ENCODE measurements at regions not wholly inside any gene's neighbourhood (a gene's known extent, or its start where the extent isn't known, plus 50 kb on each side); places are given as distances from the start of the nearest gene placed in this dataset.
"Not testable (repeated sequence)": the region's sequence is repeated elsewhere in the genome, so short reads cannot be mapped to it uniquely, and the experiment has no call there.

DNA sequence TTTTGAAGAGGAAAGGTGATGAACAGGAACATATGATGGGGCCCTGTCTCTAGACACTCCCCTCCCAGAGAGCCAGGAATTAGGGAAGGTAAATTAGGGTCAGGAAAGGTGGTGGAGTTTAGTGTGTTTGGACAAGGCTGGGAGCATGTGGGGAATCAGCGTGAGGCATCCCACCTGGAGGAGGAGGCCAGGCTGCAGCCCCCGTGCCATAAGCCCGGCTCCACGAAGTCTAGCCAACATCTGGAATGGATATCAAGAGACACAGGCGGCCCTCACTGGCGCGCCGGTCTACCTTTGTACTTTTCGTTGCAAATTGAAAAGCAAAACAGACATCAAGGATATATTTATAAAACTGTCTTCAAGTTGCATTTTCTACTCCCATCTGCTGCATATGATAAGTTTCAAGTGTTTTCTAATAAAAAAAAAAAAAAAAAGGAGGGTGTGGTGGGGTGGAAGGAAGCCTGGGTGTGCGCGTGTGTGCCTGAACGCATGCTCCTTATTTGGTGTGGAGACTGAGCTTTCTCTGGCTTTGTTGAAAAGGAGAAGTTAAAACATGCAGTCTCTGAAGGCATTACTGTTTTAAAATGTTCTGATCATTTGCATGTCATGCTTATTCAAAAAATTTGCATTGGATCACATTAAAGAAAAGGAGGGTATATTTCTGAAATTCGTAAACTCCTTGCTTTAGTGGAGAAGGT lies 546.7 kb upstream of the ID2 start:
- peak; percentile 96 for DNase-seq

DNA sequence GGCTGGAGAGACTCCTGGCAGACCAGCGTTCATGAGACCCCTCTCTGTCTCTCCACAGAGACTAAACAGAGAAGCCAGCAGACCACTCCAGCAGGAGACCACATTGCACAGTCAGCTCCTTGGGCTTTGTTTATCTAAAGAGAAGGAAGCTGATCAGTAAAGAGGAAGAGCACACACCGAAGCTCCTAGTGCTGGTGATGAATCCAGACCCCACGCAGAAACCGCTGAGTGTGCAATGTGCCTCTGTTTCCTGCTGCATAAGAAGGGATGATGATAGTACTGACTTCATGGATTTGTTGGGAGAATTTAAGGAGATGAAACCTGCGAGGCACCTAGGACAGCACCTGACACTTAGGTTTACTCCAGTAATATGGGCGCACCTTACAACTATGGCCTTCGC lies 544.1 kb upstream of the ID2 start:
- DNase-seq, result no peak

DNA sequence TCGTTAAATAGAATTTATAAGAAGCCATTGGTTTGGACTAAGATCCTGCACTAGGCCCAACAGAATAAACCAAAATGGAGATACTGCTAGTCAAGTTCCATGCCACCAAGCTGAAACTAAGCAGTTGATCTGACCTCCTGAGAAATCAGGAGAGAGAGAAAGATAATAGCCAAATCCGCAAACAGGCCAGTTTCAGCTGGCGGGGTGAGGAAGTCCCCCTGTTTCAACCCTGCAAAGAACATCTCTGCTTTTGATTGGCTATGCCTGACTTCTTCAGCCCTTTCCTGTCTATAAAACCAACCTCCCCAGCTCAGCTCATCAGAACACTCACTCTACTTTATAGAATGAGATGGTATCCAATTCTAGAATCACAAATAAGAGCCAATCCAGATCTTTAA lies 543.3 kb upstream of the ID2 start:
- no peak for DNase-seq

- DNase-seq, result no peak
Observed at GRCh38 chr2:8138923-8139667, 542.8 kb upstream of the ID2 start.

DNA sequence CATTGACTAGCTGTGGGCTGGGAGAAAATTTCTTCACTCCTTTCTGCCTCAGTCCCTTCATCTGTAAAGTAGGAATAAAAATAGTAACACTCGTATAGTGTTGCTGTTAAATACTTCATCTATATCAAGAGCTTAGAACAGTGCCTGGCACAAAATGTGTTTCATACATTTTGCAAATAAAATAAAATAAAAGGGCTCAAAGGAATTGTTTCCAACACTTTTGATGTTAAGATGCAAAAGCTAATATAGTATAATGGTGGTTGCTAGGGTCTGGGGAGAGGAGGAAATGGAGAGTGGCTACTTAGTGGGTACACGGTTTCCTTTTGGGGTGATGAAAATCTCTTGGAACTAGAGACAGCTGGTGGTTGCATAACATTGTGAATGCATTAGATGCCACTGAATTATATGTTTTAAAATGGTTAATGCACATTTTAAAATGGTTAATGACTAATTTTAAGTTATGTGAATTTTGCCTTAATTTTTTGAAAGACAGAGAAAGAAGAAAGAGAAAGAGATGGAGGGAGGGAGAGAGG lies 542.1 kb upstream of the ID2 start:
- no peak for DNase-seq

GRCh38 chr2:8141079-8141707 lies 540.7 kb upstream of the ID2 start:
- no peak for DNase-seq

GRCh38 chr2:8141780-8142179 lies 540.1 kb upstream of the ID2 start:
- DNase-seq, result no peak

GRCh38 chr2:8142461-8142860 lies 539.4 kb upstream of the ID2 start:
- DNase-seq, result no peak

DNA sequence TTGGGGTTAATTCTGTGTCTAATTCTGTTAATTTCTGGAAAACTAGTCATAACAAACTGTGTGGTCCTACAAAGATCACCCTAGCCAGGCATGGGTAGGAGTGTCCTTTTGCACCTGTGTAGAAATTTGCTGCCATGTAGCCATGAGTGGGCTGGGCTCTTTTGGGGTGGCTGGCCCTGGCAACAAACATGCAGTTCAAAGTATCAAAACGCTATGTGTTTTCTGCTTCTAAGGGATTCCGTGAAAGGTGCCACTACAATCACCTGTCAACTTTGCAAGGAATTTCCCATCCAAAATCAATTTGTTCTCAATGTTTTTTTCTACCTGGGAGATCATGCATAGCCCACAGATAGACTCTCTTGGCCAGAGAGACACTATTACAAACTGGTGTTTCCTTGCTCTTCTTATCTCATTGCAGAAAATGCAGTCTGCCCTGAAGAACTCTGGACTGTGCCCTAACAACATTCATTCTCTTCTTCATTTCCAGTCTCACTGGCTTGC lies 537.7 kb upstream of the ID2 start:
- DNase-seq, result no peak

DNA sequence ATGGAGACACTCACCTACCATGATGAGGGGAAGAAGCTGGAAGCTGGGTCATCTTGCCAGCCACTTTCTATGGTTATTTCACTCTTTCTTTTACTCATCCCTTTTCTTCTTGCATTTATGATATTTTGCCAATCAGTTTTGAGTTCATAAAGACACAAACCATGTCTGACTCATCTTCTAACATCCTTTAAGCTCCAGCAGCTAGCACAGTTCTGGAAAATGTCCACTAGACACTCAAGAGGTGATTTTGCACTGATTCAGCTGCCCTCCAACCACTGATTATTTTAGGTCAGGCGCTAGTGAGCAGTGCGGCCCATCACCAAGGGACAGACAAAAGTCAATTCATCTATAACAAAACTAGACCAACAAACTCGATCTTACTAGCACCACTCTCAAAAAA lies 537.1 kb upstream of the ID2 start:
- DNase-seq, result no peak

DNA sequence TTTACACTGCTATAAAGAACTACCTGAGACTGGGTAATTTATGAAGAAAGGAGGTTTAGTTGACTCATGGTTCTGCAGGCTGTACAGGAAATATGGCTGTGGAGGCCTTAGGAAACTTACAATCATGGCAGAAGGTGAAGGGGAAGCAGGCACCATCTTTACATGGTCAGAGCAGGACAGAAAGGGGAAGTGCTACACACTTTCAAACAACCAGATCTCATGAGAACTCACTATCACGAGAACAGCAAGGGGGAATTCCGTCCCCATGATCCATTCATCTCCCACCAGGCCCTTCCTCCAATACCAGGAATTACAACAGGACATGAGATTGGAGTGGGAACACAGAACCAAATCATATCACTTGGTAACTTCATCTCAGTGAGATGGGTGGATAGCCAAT lies 536.5 kb upstream of the ID2 start:
- not testable (repeated sequence) for DNase-seq

DNA sequence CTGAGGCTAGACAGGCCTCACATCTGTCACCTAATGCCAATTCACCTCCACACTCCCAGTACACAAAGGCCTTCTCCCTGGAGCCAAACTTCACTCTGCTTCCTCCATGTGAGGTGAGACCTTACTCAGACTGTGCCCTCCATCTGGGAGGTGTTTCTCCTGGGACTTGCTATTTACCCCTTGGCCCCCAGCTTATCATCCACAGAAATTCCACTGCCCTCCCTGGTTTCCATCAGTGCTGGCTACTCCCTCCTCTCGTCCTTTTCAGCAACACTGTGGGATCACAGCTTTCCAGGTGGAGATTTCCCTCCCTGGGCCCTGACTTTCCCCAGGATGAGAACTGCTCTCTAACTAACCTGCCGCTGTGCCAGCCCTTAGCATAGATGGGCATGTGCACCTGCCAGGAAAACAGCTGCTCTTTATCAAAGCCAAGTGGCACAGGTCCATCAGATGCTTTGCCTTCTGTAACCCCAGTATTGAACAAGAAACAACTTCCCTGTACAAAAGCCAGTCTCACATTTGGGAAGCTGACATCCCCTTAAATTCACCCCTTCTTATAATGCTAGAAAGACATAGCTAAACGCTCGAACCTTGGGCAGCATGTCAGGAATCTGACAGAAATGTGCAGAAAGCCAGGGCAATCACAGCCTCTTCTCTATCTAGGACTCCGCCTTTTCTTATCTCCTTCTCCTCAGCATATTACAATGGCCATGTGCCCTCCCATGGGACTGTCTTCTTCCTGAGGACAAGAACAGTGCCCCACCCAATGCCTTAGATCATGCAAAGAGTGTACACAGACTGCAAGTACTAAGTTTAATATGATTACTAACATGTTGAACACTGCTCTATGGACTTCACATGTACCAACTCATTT lies 535.5 kb upstream of the ID2 start:
- no peak for DNase-seq

DNA sequence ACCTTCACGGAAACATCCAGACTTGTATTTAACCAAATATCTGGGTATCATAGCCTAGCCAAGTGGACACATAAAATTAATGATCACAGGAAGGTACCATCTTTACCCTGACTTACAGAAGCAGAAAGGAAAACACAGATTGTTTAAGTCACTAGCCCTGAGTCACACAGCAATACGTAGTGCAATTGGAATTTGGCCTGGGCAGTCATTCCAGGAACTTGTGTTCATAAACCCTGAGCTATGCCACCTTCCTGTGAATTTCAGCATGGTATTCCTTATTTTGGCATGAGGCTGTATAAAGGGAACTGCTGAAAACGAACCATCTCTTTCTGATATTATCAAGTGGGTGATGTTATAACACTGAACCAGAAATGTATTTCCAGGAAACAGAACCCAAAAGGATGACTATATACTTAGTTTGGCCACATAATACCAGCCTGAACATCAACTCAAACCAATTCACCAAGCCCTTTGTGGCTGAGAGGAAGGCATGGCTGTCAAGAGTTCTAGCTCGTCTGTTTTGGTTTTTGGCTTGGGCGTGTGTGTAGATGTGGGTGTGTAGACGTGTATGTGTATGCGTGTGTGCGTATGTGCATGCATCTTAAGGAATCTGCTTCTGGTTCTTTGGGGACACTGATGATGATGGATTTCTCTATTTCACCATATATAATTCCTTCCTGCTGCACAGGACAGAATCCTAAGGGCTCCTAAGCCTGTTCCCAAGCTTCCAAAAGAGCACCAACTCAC lies 533.4 kb upstream of the ID2 start:
- no peak for DNase-seq

GRCh38 chr2:8149007-8149405 lies 532.9 kb upstream of the ID2 start:
- DNase-seq, result no peak

DNA sequence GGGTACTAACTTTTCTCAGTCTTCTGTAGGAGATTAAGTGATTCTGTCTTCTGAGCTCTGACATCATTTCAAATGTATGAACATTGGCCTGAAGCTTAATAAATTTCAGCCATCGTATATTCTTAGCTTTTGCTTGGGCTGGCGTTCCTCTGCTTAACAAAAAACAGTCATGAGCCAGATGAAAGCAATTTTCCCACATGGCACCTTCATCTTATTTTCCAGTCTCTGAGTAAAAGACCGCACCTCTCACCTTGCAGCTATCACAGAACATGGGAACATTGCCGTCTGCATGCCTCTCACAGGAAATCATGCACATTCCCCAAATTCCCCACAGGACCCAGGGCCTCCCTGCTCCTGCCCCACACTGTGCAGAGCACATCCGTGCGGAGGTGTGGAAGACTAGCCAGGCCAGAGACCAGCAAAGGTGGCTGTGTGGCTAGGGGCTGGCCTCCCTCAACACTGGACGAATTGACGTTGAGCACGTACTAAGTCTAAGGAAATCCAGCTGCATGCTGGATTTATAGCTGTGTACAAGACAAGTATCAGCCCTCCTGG lies 531.8 kb upstream of the ID2 start:
- DNase-seq, result no peak

DNA sequence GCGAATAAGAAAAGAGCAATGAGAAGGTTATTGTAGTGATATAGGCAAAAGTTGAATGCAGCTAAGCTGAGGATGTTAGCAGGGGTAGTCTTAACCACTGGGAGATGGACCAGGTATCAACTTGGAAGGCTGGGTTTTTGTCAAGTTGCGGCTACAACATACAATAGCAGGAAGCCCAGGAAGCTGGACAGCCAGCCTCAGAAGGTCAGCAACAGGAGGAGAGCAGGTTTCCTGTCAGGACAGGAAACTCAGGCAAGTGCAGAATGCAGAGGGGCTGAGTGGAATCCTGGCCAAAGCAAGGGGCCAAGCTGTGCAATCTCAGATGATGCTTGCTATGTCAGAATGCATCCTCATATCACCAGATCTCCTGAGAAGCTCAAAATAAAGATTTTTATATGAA lies 530.0 kb upstream of the ID2 start:
- DNase-seq, result no peak

DNA sequence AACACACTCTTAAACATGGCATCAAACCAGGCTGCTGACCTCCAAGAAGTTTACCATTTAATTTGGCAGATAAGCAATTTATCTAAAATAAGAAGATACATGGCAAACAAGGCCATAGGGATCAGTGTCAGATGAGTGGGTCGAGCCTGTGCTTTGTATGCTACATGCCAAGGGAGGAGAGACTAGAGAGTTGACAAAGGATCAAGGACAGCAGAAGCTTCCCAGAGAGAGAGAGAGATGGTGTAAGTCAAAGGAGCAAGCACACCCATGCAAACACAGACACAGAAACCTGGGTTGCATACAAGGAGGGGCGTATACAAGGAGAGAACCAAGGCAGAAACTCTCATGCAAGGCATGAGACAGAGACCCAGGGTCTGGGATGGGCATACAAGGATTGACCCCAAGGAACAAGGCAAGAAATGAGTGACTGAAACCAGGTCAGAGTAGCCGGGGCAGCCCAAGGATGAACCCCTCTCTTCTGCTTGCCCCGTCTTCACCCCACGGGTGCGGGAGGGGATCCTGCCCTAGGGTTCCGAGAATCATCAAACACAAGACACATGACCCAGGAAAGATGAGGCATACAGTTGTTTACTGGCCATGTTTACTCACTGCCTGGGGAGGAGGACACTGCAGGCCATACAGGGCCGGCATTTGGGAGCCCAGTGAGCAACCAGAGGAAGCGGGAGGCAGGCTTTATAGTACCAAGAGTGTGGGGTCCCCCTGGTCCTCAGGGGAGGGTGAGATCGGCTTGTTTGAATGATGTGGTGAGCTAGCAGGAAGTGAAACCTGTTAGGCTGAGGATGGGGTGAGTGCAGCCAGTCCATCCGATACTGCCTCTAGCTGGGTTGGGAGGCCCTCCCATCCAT lies 529.2 kb upstream of the ID2 start:
- DNase-seq, result no peak

GRCh38 chr2:8153258-8153718 lies 528.6 kb upstream of the ID2 start:
- no peak for DNase-seq

- DNase-seq, result no peak
Observed at GRCh38 chr2:8154270-8154669, 527.6 kb upstream of the ID2 start.

DNA sequence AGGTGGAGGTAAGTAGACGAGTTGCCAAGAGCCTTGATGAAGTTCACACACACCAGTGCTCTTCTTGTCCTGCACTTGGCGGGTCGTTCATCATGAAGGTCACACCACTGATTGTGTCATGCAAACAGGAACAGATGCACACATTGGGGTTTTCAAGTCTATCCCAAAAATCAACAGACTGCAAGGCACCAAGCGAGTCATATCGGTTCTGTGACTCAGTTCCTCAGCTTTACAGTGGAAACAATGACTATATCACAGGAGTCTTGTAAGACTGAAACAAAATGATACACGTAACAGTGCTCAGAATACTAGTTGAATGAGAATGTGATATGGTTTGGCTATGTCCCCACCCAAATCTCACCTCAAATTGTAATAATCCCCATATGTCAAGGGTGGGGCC lies 526.9 kb upstream of the ID2 start:
- DNase-seq, result no peak
